Mesothelial cell of epicardium (in vitro differentiated cells): ENCODE measurements at regions not wholly inside any gene's neighbourhood (a gene's known extent, or its start where the extent isn't known, plus 50 kb on each side); places are given as distances from the start of the nearest gene placed in this dataset.

Source experiments
- DNase-seq, 2 experiments: peaks; one replicate each; pipeline ENCODE4 v3.0.0; 2021; ENCODE audit warnings: low spot score in 2 of 2; ENCODE audit not compliant: unreplicated experiment in 2 of 2
- H3K27ac Mint-ChIP-seq: 2 replicates; pipeline ENCODE4 v1.8.0; 2021; ENCODE audit warnings: mixed read lengths
- H3K27me3 Mint-ChIP-seq: 2 replicates; pipeline ENCODE4 v1.8.0; 2021; ENCODE audit warnings: low read depth, mixed read lengths
- H3K36me3 Mint-ChIP-seq: 2 replicates; pipeline ENCODE4 v1.8.0; 2021; ENCODE audit warnings: mixed read lengths
- H3K4me1 Mint-ChIP-seq: 2 replicates; pipeline ENCODE4 v1.8.0; 2021; ENCODE audit warnings: mixed read lengths
- H3K4me3 Mint-ChIP-seq: 2 replicates; pipeline ENCODE4 v1.8.0; 2021; ENCODE audit warnings: mild to moderate bottlenecking, moderate library complexity, mixed read lengths
- H3K9me3 Mint-ChIP-seq: 2 replicates; pipeline ENCODE4 v1.8.0; 2021; ENCODE audit warnings: mixed read lengths
- TF ChIP-seq, protein P1 (sequence below): fragments of 200-600 bp; sonication (generic); IDR thresholded peaks from one replicate; pipeline ENCODE4 v1.5.0; 2021; ENCODE audit warnings: antibody characterized with exemption; ENCODE audit not compliant: unreplicated experiment

DNA sequence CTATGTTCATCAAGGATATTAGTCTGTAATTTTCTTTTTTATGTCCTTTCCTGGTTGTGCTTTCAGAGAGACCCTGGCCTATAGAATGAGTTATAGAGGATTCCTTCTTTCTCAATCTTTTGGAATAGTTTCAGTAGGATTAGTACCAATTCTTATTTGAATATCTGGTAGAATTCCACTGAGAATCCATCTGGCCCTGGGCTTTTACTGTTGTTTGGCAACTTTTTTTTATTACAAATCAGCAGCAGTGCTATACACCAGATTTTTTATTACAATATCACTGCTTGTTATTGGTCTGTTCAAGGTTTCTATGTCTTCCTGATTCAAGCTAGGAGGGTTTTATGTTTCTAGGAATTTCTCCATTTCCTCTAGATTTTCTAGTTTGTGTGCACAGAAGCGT lies 50.0 kb upstream of the NRSN1 start:
- Mint-ChIP-seq H3K4me3 (no peak overlapping the region), H3K4me1 (peaks cover 4% of the 10 kb centered on the region), H3K27me3 (peaks cover 7% of the 10 kb centered on the region), H3K27ac (no peak overlapping the region), H3K36me3 (no peaks in the 10 kb centered on the region), H3K9me3 (no peaks in the 10 kb centered on the region)
- TF ChIP-seq, protein P1, sequence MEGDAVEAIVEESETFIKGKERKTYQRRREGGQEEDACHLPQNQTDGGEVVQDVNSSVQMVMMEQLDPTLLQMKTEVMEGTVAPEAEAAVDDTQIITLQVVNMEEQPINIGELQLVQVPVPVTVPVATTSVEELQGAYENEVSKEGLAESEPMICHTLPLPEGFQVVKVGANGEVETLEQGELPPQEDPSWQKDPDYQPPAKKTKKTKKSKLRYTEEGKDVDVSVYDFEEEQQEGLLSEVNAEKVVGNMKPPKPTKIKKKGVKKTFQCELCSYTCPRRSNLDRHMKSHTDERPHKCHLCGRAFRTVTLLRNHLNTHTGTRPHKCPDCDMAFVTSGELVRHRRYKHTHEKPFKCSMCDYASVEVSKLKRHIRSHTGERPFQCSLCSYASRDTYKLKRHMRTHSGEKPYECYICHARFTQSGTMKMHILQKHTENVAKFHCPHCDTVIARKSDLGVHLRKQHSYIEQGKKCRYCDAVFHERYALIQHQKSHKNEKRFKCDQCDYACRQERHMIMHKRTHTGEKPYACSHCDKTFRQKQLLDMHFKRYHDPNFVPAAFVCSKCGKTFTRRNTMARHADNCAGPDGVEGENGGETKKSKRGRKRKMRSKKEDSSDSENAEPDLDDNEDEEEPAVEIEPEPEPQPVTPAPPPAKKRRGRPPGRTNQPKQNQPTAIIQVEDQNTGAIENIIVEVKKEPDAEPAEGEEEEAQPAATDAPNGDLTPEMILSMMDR, result no peak
- DNase-seq, result no peak
